ENCODE measurements at regions not wholly inside any gene's neighbourhood (a gene's known extent, or its start where the extent isn't known, plus 50 kb on each side); places are given as distances from the start of the nearest gene placed in this dataset.

- DNase-seq (ENCODE audit: low spot score) = no peak
- Histone ChIP-seq H3K4me3 (no peak overlapping the region), H3K27ac (no peak overlapping the region)
- TF ChIP-seq CTCF (IDR thresholded peaks at IDR 0.05) = no peak
Measured at GRCh38 chr5:168207450-168208029, 83.9 kb upstream of the WWC1 start.

- DNase-seq (ENCODE audit: low spot score) = no peak
- Histone ChIP-seq H3K27ac (peak overlapping the region in 1 of 2 donors; percentile 6), H3K4me3 (no peak overlapping the region)
- no peak for TF ChIP-seq CTCF (IDR thresholded peaks at IDR 0.05)
Measured at GRCh38 chr5:168209244-168209995, 82.0 kb upstream of the WWC1 start.

GRCh38 chr5:168209997-168210396, 81.4 kb upstream of the WWC1 start:
- no peak overlapping the region for H3K4me3 ChIP-seq
- DNase-seq (ENCODE audit: low spot score) = no peak
- peak overlapping the region in 1 of 2 donors; percentile 6 for H3K27ac ChIP-seq
- no peak for TF ChIP-seq CTCF (IDR thresholded peaks at IDR 0.05)

- H3K27ac ChIP-seq = no peak overlapping the region
- TF ChIP-seq CTCF (IDR thresholded peaks at IDR 0.05) = no peak
- DNase-seq (ENCODE audit: low spot score) = no peak
- no peak overlapping the region for H3K4me3 ChIP-seq
Measured at GRCh38 chr5:168211245-168211644, 80.2 kb upstream of the WWC1 start.

GRCh38 chr5:168211936-168212335, 79.5 kb upstream of the WWC1 start:
- DNase-seq (ENCODE audit: low spot score) = no peak
- H3K27ac ChIP-seq = no peak overlapping the region
- H3K4me3 ChIP-seq = no peak overlapping the region
- TF ChIP-seq CTCF (IDR thresholded peaks at IDR 0.05) = no peak

- DNase-seq (ENCODE audit: low spot score) = no peak
- TF ChIP-seq CTCF (IDR thresholded peaks at IDR 0.05) = no peak
- no peak overlapping the region for H3K27ac ChIP-seq
- no peak overlapping the region for H3K4me3 ChIP-seq
Measured at GRCh38 chr5:168214071-168214470, 77.4 kb upstream of the WWC1 start.

GRCh38 chr5:168214886-168215285, 76.6 kb upstream of the WWC1 start:
- Histone ChIP-seq H3K4me3 (no peak overlapping the region), H3K27ac (no peak overlapping the region)
- TF ChIP-seq CTCF (IDR thresholded peaks at IDR 0.05) = no peak
- no peak for DNase-seq (ENCODE audit: low spot score)
